Trophoblast cell (in vitro differentiated cells and primary cell): ENCODE measurements at regions not wholly inside any gene's neighbourhood (a gene's known extent, or its start where the extent isn't known, plus 50 kb on each side); places are given as distances from the start of the nearest gene placed in this dataset.

Experiments used
- DNase-seq, 2 donors: peaks; one replicate each; pipeline ENCODE4 v3.0.0-alpha.2; 2016
- H2AFZ ChIP-seq: 2 replicates; pipeline ENCODE4 v1.6.1; 2013; ENCODE audit warnings: low read length, moderate library complexity, mild to moderate bottlenecking; ENCODE audit not compliant: insufficient read depth, poor library complexity
- H2AK5ac ChIP-seq: 2 replicates; pipeline ENCODE4 v1.6.1; 2013; ENCODE audit warnings: mild to moderate bottlenecking, low read length
- H2BK120ac ChIP-seq: 2 replicates; pipeline ENCODE4 v1.6.1; 2013; ENCODE audit warnings: low read length, mild to moderate bottlenecking, moderate library complexity; ENCODE audit not compliant: insufficient read depth, poor library complexity
- H2BK12ac ChIP-seq: 2 replicates; pipeline ENCODE4 v1.6.1; 2013; ENCODE audit warnings: mild to moderate bottlenecking, low read length, moderate library complexity
- H2BK5ac ChIP-seq: 2 replicates; pipeline ENCODE4 v1.6.1; 2013; ENCODE audit warnings: low read length, low read depth, moderate library complexity, mild to moderate bottlenecking; ENCODE audit not compliant: poor library complexity
- H3K14ac ChIP-seq: 2 replicates; pipeline ENCODE4 v1.6.1; 2013; ENCODE audit warnings: mild to moderate bottlenecking, low read length
- H3K18ac ChIP-seq: 2 replicates; pipeline ENCODE4 v1.6.1; 2013; ENCODE audit warnings: mild to moderate bottlenecking, low read length
- H3K23ac ChIP-seq: 2 replicates; pipeline ENCODE4 v1.6.1; 2013; ENCODE audit warnings: low read length
- H3K27ac ChIP-seq: 2 replicates; pipeline ENCODE4 v1.5.1; 2013; ENCODE audit warnings: low read depth, mild to moderate bottlenecking, inconsistent platforms, low read length, moderate library complexity
- H3K27me3 ChIP-seq: 2 replicates; pipeline ENCODE4 v1.6.1; 2013; ENCODE audit warnings: inconsistent platforms, mild to moderate bottlenecking, low read length, moderate library complexity; ENCODE audit not compliant: insufficient read depth
- H3K36me3 ChIP-seq, 2 experiments: 1 replicate in 1 of 2; 2 replicates in 1 of 2; pipeline ENCODE4 v1.6.1; 2013; ENCODE audit warnings: low read length in 2 of 2, mild to moderate bottlenecking in 2 of 2, moderate library complexity in 1 of 2; ENCODE audit not compliant: insufficient read depth in 2 of 2, control insufficient read depth in 1 of 2
- H3K4ac ChIP-seq: 2 replicates; pipeline ENCODE4 v1.6.1; 2013; ENCODE audit warnings: low read depth, mild to moderate bottlenecking, low read length, moderate library complexity
- H3K4me1 ChIP-seq, 2 experiments: 1 replicate in 1 of 2; 2 replicates in 1 of 2; pipeline ENCODE4 v1.6.1; 2013; ENCODE audit warnings: low read length in 2 of 2, mild to moderate bottlenecking in 2 of 2, moderate library complexity in 1 of 2; ENCODE audit not compliant: insufficient read depth in 2 of 2, control insufficient read depth in 1 of 2
- H3K4me2 ChIP-seq: 2 replicates; pipeline ENCODE4 v1.6.1; 2013; ENCODE audit warnings: inconsistent platforms, mild to moderate bottlenecking, low read length, moderate library complexity
- H3K4me3 ChIP-seq: 2 replicates; pipeline ENCODE4 v1.5.1; 2013; ENCODE audit warnings: mild to moderate bottlenecking, low read depth, low read length, inconsistent platforms
- H3K79me1 ChIP-seq: one replicate; pipeline ENCODE4 v1.6.1; 2013; ENCODE audit warnings: low read length
- H3K79me2 ChIP-seq: 2 replicates; pipeline ENCODE4 v1.6.1; 2013; ENCODE audit warnings: low read length, mild to moderate bottlenecking; ENCODE audit not compliant: control insufficient read depth, insufficient read depth, poor library complexity
- H3K9ac ChIP-seq: 2 replicates; pipeline ENCODE4 v1.6.1; 2013; ENCODE audit warnings: mild to moderate bottlenecking, low read length
- H3K9me3 ChIP-seq: 2 replicates; pipeline ENCODE4 v1.6.1; 2013; ENCODE audit warnings: low read depth, mild to moderate bottlenecking, control low read depth, inconsistent platforms, low read length; ENCODE audit not compliant: insufficient read depth
- H4K12ac ChIP-seq: 2 replicates; pipeline ENCODE4 v1.6.1; 2013; ENCODE audit warnings: low read depth, mild to moderate bottlenecking, low read length, moderate library complexity
- H4K8ac ChIP-seq: 2 replicates; pipeline ENCODE4 v1.6.1; 2013; ENCODE audit warnings: low read depth, mild to moderate bottlenecking, low read length, moderate library complexity
- H4K91ac ChIP-seq: one replicate; pipeline ENCODE4 v1.6.1; 2013; ENCODE audit warnings: low read depth, mild to moderate bottlenecking, low read length, moderate library complexity
- WGBS: extraction: QIAGEN DNeasy Blood & Tissue Kit; methylation state at CpG from one replicate; pipeline ENCODE4 v1.1.7; 2013; ENCODE audit warnings: missing lambda C conversion rate; ENCODE audit not compliant: insufficient read length, insufficient coverage; ENCODE audit errors: extremely low coverage; 5-methylcytosine and 5-hydroxymethylcytosine counted together

DNA sequence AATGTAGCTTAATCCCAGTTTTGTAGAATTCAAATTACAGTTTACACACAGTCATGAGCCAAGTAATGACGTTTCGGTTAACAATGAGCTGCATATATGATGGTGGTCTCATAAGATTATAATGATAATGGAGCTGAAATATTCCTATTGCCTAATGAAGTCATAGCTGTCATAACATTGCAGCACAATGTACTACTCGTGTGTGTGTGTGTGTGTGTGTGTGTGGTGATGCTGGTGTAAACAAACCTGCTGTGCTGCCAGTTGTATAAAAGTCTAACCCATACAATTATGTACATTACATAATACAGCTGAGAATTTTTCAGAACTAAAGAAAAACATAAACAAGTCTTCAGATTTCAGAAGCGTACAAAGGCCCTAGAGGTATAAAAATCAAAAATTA, 66.7 kb upstream of the ARID1B start:
- no peak overlapping the region for H3K18ac ChIP-seq
- no peak overlapping the region for H3K14ac ChIP-seq
- no peak overlapping the region for H2AK5ac ChIP-seq
- no peak overlapping the region for H4K12ac ChIP-seq
- DNase-seq = peak; percentile 21 to 55
- H2BK120ac ChIP-seq = no peak overlapping the region
- no peaks in the 10 kb centered on the region for H3K9me3 ChIP-seq
- H2BK12ac ChIP-seq = no peak overlapping the region
- H3K79me2 ChIP-seq = no peaks in the 10 kb centered on the region
- no CpG with 5 or more reads among the region's 4 CpGs for WGBS
- H3K27me3 ChIP-seq = no peaks in the 10 kb centered on the region
- H3K9ac ChIP-seq = no peak overlapping the region
- H3K4me1 ChIP-seq = no peaks in the 10 kb centered on the region
- H2AFZ ChIP-seq = no peak overlapping the region
- no peaks in the 10 kb centered on the region for H3K79me1 ChIP-seq
- H3K23ac ChIP-seq = no peak overlapping the region
- H3K36me3 ChIP-seq = no peaks in the 10 kb centered on the region
- no peak overlapping the region for H3K4me2 ChIP-seq
- no peak overlapping the region for H2BK5ac ChIP-seq
- H3K4ac ChIP-seq = no peak overlapping the region
- H3K4me3 ChIP-seq = no peak overlapping the region
- no peak overlapping the region for H4K91ac ChIP-seq
- H4K8ac ChIP-seq = no peak overlapping the region
- H3K27ac ChIP-seq = no peak overlapping the region

DNA sequence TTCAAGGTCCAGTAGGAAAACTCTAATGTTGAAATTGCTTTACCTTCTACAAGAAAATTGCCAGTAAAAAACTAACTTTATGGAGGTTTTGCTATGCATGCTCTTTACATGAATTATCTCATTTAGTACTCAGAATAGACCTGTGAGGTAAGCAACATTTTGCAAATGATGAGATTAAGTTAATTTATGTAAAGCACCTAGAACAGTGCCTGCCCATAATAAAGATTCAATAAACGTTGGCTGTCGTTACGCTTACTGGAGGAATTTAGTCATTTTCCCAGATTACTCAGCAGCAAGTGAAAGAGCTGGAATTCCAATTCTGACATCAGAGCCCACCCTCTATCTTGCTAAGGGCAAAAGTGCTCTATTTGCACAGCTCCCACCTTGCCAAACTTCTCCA, 69.4 kb upstream of the ARID1B start:
- DNase-seq = no peak
- WGBS = no CpG with 5 or more reads among the region's 3 CpGs
- no peaks in the 10 kb centered on the region for H3K79me1 ChIP-seq
- H3K4me3 ChIP-seq = no peak overlapping the region
- H4K12ac ChIP-seq = no peak overlapping the region
- no peak overlapping the region for H2BK5ac ChIP-seq
- H3K27ac ChIP-seq = no peak overlapping the region
- H3K4me2 ChIP-seq = no peak overlapping the region
- H3K18ac ChIP-seq = no peak overlapping the region
- no peak overlapping the region for H2AFZ ChIP-seq
- no peaks in the 10 kb centered on the region for H3K4me1 ChIP-seq
- no peaks in the 10 kb centered on the region for H3K79me2 ChIP-seq
- no peak overlapping the region for H4K8ac ChIP-seq
- H4K91ac ChIP-seq = no peak overlapping the region
- no peak overlapping the region for H3K9ac ChIP-seq
- no peaks in the 10 kb centered on the region for H3K27me3 ChIP-seq
- no peak overlapping the region for H2AK5ac ChIP-seq
- no peak overlapping the region for H3K23ac ChIP-seq
- no peak overlapping the region for H2BK12ac ChIP-seq
- H3K4ac ChIP-seq = no peak overlapping the region
- H3K9me3 ChIP-seq = no peaks in the 10 kb centered on the region
- H3K36me3 ChIP-seq = no peaks in the 10 kb centered on the region
- no peak overlapping the region for H3K14ac ChIP-seq
- H2BK120ac ChIP-seq = no peak overlapping the region

DNA sequence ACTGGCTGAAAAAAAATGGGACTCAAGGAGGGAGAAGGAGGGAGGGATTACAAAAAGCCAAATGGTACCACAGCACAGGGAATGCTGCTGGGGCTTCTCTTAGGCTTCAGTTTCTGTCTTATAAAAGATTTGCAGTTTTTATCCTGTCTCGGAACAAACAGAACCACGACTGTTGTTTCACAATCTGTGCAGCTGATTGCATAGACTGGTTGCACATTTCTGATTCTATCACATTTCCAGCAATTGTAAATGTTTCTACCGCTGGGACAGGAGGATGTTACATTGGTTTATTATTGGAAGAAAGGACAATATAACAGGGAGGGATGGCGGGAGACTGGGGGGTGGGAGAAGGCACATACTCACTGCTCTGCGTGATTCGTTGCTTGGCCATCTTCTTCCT, 73.5 kb upstream of the ARID1B start:
- Histone ChIP-seq H3K18ac (no peak overlapping the region), H3K27me3 (no peaks in the 10 kb centered on the region), H4K91ac (no peak overlapping the region), H3K23ac (no peak overlapping the region), H3K4me1 (peaks cover 0 to 2% of the 10 kb centered on the region in 2 experiments), H3K4me2 (no peak overlapping the region), H4K12ac (no peak overlapping the region), H3K14ac (no peak overlapping the region), H3K79me2 (no peaks in the 10 kb centered on the region), H3K4me3 (no peak overlapping the region), H3K9ac (no peak overlapping the region), H4K8ac (no peak overlapping the region), H3K36me3 (no peaks in the 10 kb centered on the region), H2AFZ (no peak overlapping the region), H2BK12ac (no peak overlapping the region), H2BK5ac (no peak overlapping the region), H3K4ac (no peak overlapping the region), H2AK5ac (no peak overlapping the region), H3K9me3 (no peaks in the 10 kb centered on the region), H2BK120ac (no peak overlapping the region), H3K27ac (no peak overlapping the region), H3K79me1 (no peaks in the 10 kb centered on the region)
- DNase-seq = no peak
- no CpG with 5 or more reads among the region's 6 CpGs for WGBS

GRCh38 chr6:156701966-156702365, 75.2 kb upstream of the ARID1B start:
- Histone ChIP-seq H4K91ac (no peak overlapping the region), H3K4me1 (peaks cover 0 to 2% of the 10 kb centered on the region in 2 experiments), H4K12ac (no peak overlapping the region), H3K27ac (no peak overlapping the region), H3K4ac (no peak overlapping the region), H2BK12ac (no peak overlapping the region), H2AK5ac (no peak overlapping the region), H3K14ac (no peak overlapping the region), H3K27me3 (no peaks in the 10 kb centered on the region), H3K9ac (no peak overlapping the region), H3K36me3 (no peaks in the 10 kb centered on the region), H2BK5ac (no peak overlapping the region), H3K23ac (no peak overlapping the region), H3K9me3 (no peaks in the 10 kb centered on the region), H2AFZ (no peak overlapping the region), H4K8ac (no peak overlapping the region), H2BK120ac (no peak overlapping the region), H3K18ac (no peak overlapping the region), H3K4me2 (no peak overlapping the region), H3K4me3 (no peak overlapping the region), H3K79me2 (no peaks in the 10 kb centered on the region), H3K79me1 (no peaks in the 10 kb centered on the region)
- WGBS = no CpG with 5 or more reads among the region's 4 CpGs
- no peak for DNase-seq
